IMR-90 (cell line): ENCODE measurements at regions not wholly inside any gene's neighbourhood (a gene's known extent, or its start where the extent isn't known, plus 50 kb on each side); places are given as distances from the start of the nearest gene placed in this dataset.

Experiments
- BHLHE40 ChIP-seq: fragments of 150-350 bp; IDR thresholded peaks from 2 replicates; pipeline ENCODE4 v1.6.1; 2016; ENCODE audit warnings: mild to moderate bottlenecking, low read depth, low read length
- CEBPB ChIP-seq: IDR thresholded peaks from 2 replicates; pipeline ENCODE4 v1.6.1; 2012; ENCODE audit warnings: low read depth, low read length, improper control_type of control experiment
- CTCF ChIP-seq: conservative IDR thresholded peaks from 2 replicates; pipeline ENCODE4 v1.5.1; 2012; ENCODE audit warnings: mild to moderate bottlenecking, low read depth, low read length, improper control_type of control experiment
- NFE2L2 ChIP-seq: fragments of 150-350 bp; IDR thresholded peaks from 2 replicates; pipeline ENCODE4 v1.6.1; 2016; ENCODE audit warnings: low read depth, mild to moderate bottlenecking, low read length
- POLR2A ChIP-seq: IDR thresholded peaks from 2 replicates; pipeline ENCODE4 v1.6.1; 2012; ENCODE audit warnings: mild to moderate bottlenecking, low read depth, low read length
- RCOR1 ChIP-seq: IDR thresholded peaks from 2 replicates; pipeline ENCODE4 v1.6.1; 2012; ENCODE audit warnings: mild to moderate bottlenecking, low read length, improper control_type of control experiment; ENCODE audit not compliant: insufficient replicate concordance
- TF ChIP-seq, protein P1 (sequence below): fragments of 150-350 bp; IDR thresholded peaks from 2 replicates; pipeline ENCODE4 v1.6.1; 2016; ENCODE audit warnings: low read depth, mild to moderate bottlenecking, low read length, moderate library complexity, borderline replicate concordance

DNA sequence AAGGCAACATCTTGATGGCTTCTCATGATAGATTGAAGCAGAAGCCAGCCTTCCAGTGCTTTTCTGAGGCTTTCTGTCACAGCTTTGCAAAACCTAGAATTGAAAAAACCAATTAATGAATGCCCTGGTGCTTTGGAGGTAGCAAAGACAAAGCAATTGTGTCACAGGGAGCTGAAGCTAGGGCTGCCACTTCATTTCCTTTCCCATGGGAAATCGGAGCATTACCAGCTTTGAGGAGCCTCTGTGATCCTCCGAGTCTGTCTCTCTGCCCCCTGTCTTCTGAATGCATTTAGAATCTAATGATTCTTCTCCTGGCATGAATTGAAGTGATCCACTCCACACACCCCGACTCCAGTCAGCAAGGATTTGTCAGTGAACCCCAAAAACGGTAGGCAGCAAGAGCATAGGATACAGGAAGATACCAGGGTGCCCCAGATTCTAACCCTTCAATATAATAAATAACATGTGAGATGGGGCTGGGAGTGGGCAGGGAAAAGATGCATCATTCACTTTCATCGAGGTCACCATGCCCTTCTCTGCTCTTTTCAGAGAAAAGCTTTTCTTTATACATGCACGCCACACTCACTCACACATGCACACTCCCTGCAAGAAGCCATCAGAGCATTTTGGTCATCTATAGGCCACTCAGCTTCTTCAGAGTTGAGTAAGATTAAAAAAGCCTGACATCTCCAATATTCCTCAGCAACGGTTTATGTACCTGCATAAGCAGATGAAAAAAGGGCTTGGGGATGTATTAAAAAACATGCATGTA is 247.7 kb upstream of the ZNF462 start:
- TF ChIP-seq, protein P1, sequence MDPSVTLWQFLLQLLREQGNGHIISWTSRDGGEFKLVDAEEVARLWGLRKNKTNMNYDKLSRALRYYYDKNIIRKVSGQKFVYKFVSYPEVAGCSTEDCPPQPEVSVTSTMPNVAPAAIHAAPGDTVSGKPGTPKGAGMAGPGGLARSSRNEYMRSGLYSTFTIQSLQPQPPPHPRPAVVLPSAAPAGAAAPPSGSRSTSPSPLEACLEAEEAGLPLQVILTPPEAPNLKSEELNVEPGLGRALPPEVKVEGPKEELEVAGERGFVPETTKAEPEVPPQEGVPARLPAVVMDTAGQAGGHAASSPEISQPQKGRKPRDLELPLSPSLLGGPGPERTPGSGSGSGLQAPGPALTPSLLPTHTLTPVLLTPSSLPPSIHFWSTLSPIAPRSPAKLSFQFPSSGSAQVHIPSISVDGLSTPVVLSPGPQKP: no peak
- TF ChIP-seq RCOR1: no peak
- TF ChIP-seq POLR2A: no peak
- TF ChIP-seq CTCF: no peak
- TF ChIP-seq NFE2L2: no peak
- TF ChIP-seq CEBPB: no peak
- TF ChIP-seq BHLHE40: no peak
